NCI-H146 treated with DMSO at 0.1 percent for 48 hours (cell line): ENCODE measurements at regions not wholly inside any gene's neighbourhood (a gene's known extent, or its start where the extent isn't known, plus 50 kb on each side); places are given as distances from the start of the nearest gene placed in this dataset.

Experiments
- DNase-seq: peaks from one replicate; lab custom pipeline; 2025; ENCODE audit not compliant: unreplicated experiment; lab: John Stamatoyannopoulos, UW

GRCh38 chr4:145347684-145348083, 134.0 kb upstream of the SMAD1 start:
- no peak for DNase-seq

- DNase-seq, result no peak
Measured at GRCh38 chr4:145346081-145346480, 135.6 kb upstream of the SMAD1 start.

GRCh38 chr4:145345401-145345800, 136.3 kb upstream of the SMAD1 start:
- no peak for DNase-seq

GRCh38 chr4:145341381-145341780, 140.3 kb upstream of the SMAD1 start:
- DNase-seq, result no peak

- DNase-seq, result no peak
Measured at GRCh38 chr4:145340071-145340675, 141.5 kb upstream of the SMAD1 start.

- no peak for DNase-seq
Measured at GRCh38 chr4:145339075-145339725, 142.5 kb upstream of the SMAD1 start.

- DNase-seq, result no peak
Measured at GRCh38 chr4:145338568-145338967, 143.1 kb upstream of the SMAD1 start.

GRCh38 chr4:145337391-145337790, 144.3 kb upstream of the SMAD1 start:
- no peak for DNase-seq

- DNase-seq, result no peak
Measured at GRCh38 chr4:145333786-145334185, 147.9 kb upstream of the SMAD1 start.

GRCh38 chr4:145326491-145326890, 146.1 kb upstream of the OTUD4 start:
- no peak for DNase-seq

GRCh38 chr4:145324161-145324560, 143.8 kb upstream of the OTUD4 start:
- DNase-seq, result no peak

GRCh38 chr4:145320294-145320693, 139.9 kb upstream of the OTUD4 start:
- DNase-seq, result no peak

- no peak for DNase-seq
Measured at GRCh38 chr4:145319751-145320150, 139.4 kb upstream of the OTUD4 start.

GRCh38 chr4:145316897-145317574, 136.6 kb upstream of the OTUD4 start:
- no peak for DNase-seq

GRCh38 chr4:145315811-145316225, 135.4 kb upstream of the OTUD4 start:
- DNase-seq, result no peak

- no peak for DNase-seq
Measured at GRCh38 chr4:145308598-145308997, 128.2 kb upstream of the OTUD4 start.

- no peak for DNase-seq
Measured at GRCh38 chr4:145307763-145308430, 127.5 kb upstream of the OTUD4 start.

- DNase-seq, result no peak
Measured at GRCh38 chr4:145307120-145307519, 126.7 kb upstream of the OTUD4 start.

GRCh38 chr4:145302725-145303124, 122.3 kb upstream of the OTUD4 start:
- no peak for DNase-seq

- DNase-seq, result no peak
Measured at GRCh38 chr4:145301386-145302080, 121.1 kb upstream of the OTUD4 start.

- DNase-seq, result no peak
Measured at GRCh38 chr4:145299380-145300076, 119.1 kb upstream of the OTUD4 start.
